ENCODE measurements at regions not wholly inside any gene's neighbourhood (a gene's known extent, or its start where the extent isn't known, plus 50 kb on each side); places are given as distances from the start of the nearest gene placed in this dataset.

DNA sequence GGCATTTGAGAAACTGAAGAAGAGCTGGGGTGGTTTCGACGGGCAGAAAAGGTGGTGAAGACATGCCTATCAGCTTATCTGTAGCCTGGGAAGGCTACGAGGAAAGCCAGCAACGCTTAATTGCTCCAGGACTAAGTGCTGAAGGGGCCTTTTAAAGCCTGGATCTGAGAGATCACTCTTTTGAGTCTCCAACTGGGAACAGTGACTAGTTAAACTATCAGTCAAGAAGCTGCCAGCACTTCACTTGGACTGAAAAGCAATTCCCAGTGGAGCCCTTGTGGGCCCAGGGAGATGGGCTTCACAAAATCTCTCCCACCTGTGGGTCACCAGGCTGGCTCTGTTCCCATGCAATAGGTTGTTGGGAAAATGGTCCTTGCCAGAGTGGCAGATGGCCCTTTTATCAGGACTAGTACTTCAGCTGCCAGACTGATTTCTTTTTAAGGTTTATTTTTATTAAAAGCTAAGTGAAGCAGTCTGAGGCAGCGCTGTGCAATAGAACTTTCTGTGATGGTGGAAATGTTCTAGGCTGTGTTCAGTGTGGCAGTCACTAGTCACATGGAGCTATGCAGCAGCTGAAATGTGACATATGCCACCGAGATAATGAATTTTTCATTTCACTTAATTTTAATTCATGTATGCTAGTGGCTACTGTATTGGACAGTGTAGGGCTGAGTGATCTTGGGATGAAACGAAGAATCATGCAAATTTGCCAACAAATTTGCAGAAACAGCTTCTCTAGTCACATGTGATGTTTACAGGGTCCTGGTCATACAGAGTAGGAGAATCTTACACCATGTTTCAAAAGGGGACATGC lies 276.8 kb downstream of the PCNX1 start:
- in situ Hi-C loops (cut with MboI), result no loop called here
- no peaks in the 10 kb centered on the region for H4K20me1 ChIP-seq (replicated peaks; ENCODE audit: control insufficient read depth, insufficient read depth, low read length)
- no peaks in the 10 kb centered on the region for H3K36me3 ChIP-seq (ENCODE audit: control insufficient read depth, insufficient read depth, low read length)
- H3K4me2 ChIP-seq (ENCODE audit: insufficient read depth, low read length), result no peak overlapping the region
- no peaks in the 10 kb centered on the region for H3K9me1 ChIP-seq (ENCODE audit: control insufficient read depth, insufficient read depth, low read length)
- ATAC-seq (no peak), DNase-seq (ENCODE audit: extremely low read depth in 1 of 4, low spot score in 3 of 4) (no peak), FAIRE-seq (no peak)
- no peaks in the 10 kb centered on the region for H3K4me1 ChIP-seq (replicated peaks in 1 of 2; ENCODE audit: control insufficient read depth in 2 of 2, insufficient read depth in 2 of 2, low read length in 2 of 2)
- intact Hi-C loops (cut with micrococcal nuclease), result no loop called here
- no peak overlapping the region for H2AFZ ChIP-seq (ENCODE audit: low read depth, low read length)
- WGBS (ENCODE audit: insufficient coverage, low coverage, missing lambda C conversion rate), result 2% methylated on average over 6 of the region's 7 CpGs
- H3K27me3 ChIP-seq (ENCODE audit: control insufficient read depth in 2 of 2, insufficient read depth in 2 of 2, low read length in 2 of 2), result peaks cover 0 to 38% of the 10 kb centered on the region in 2 experiments; a peak in 4 of 5 replicates
- no peak overlapping the region for H3K9ac ChIP-seq (ENCODE audit: insufficient read depth in 1 of 2, low read depth in 2 of 2, low read length in 2 of 2)
- ChIA-PET POLR2A (no interaction called here), CTCF (ENCODE audit: low intra/inter-chr PET ratio) (no interaction called here)
- no peak for TF ChIP-seq SMARCE1 (IDR thresholded peaks at IDR 0.05)
- TF ChIP-seq ZNF12 (CRISPR knock-in tag; IDR thresholded peaks at IDR 0.05), result no peak
- TF ChIP-seq ZNF384 (IDR thresholded peaks at IDR 0.05; ENCODE audit: low read depth, low read length), result no peak
- TF ChIP-seq, protein P1, sequence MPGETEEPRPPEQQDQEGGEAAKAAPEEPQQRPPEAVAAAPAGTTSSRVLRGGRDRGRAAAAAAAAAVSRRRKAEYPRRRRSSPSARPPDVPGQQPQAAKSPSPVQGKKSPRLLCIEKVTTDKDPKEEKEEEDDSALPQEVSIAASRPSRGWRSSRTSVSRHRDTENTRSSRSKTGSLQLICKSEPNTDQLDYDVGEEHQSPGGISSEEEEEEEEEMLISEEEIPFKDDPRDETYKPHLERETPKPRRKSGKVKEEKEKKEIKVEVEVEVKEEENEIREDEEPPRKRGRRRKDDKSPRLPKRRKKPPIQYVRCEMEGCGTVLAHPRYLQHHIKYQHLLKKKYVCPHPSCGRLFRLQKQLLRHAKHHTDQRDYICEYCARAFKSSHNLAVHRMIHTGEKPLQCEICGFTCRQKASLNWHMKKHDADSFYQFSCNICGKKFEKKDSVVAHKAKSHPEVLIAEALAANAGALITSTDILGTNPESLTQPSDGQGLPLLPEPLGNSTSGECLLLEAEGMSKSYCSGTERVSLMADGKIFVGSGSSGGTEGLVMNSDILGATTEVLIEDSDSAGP (CRISPR knock-in tag; IDR thresholded peaks at IDR 0.05), result no peak
- TF ChIP-seq ZFX (CRISPR knock-in tag; IDR thresholded peaks at IDR 0.05), result no peak
- TF ChIP-seq ZNF175 (CRISPR knock-in tag; IDR thresholded peaks at IDR 0.05; ENCODE audit: low read depth), result no peak
- TF ChIP-seq HOMEZ (CRISPR knock-in tag; IDR thresholded peaks at IDR 0.05), result no peak
- TF ChIP-seq, protein P2, sequence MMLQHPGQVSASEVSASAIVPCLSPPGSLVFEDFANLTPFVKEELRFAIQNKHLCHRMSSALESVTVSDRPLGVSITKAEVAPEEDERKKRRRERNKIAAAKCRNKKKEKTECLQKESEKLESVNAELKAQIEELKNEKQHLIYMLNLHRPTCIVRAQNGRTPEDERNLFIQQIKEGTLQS (IDR thresholded peaks at IDR 0.05), result no peak
- TF ChIP-seq, protein P2 (CRISPR knock-in tag; conservative IDR thresholded peaks at IDR 0.05), result no peak
- no peak for TF ChIP-seq ZNF444 (CRISPR knock-in tag; IDR thresholded peaks at IDR 0.05)
- no peak for TF ChIP-seq POLR3G (IDR thresholded peaks at IDR 0.05; ENCODE audit: extremely low read depth, insufficient read length, insufficient replicate concordance)
- no peaks in the 10 kb centered on the region for H3K9me3 ChIP-seq (replicated peaks; ENCODE audit: control insufficient read depth, insufficient read depth, low read depth, low read length)
- no peak overlapping the region for H3K27ac ChIP-seq (ENCODE audit: extremely low read depth, low read depth, low read length)
- no peaks in the 10 kb centered on the region for H3K79me2 ChIP-seq (ENCODE audit: control insufficient read depth, insufficient read depth, low read length)
- BruUV-seq (replicated peaks), result no TSS peak
- no peak overlapping the region for H3K4me3 ChIP-seq

Measured in K562 (cell line).